ENCODE measurements at regions not wholly inside any gene's neighbourhood (a gene's known extent, or its start where the extent isn't known, plus 50 kb on each side); places are given as distances from the start of the nearest gene placed in this dataset.
A peak's percentile ranks its signal among the peaks of the same experiment; 100 is the strongest.

- H3K79me2 ChIP-seq (ENCODE audit: insufficient read depth, low read length), result no peaks in the 10 kb centered on the region
- H3K4me2 ChIP-seq (ENCODE audit: low read depth, low read length), result no peak overlapping the region
- no peaks in the 10 kb centered on the region for H3K36me3 ChIP-seq (replicated peaks in 1 of 2; ENCODE audit: control insufficient read depth in 1 of 2, insufficient read depth in 2 of 2, low read length in 2 of 2)
- ATAC-seq (no peak; the same call in 2 of the 3 replicates), FAIRE-seq (no peak), DNase-seq (ENCODE audit: low spot score) (no peak)
- H3K4me3 ChIP-seq (replicated peaks in 1 of 3; ENCODE audit: insufficient read depth in 1 of 3, low read depth in 2 of 3, low read length in 3 of 3), result no peak overlapping the region
- no peaks in the 10 kb centered on the region for H3K4me1 ChIP-seq (ENCODE audit: insufficient read depth, low read length)
- ChIA-PET CTCF (ENCODE audit: low intra/inter-chr PET ratio, low total read pairs) (no interaction called here), POLR2A (no interaction called here)
- no TSS peak for BruUV-seq (replicated peaks)
- no peaks in the 10 kb centered on the region for H3K9me3 ChIP-seq (ENCODE audit: low read length)
- H3K27ac ChIP-seq (ENCODE audit: extremely low read length, insufficient read depth, low read length), result no peak overlapping the region
- intact Hi-C loops (cut with micrococcal nuclease; ENCODE audit: unreplicated experiment), result no loop called here
- no peak for TF ChIP-seq ZNF501 (CRISPR knock-in tag; IDR thresholded peaks at IDR 0.05)
- TF ChIP-seq ZBTB33 (CRISPR knock-in tag; IDR thresholded peaks at IDR 0.05), result peak; percentile 28; the same call in 1 of the 2 replicates
- no peaks in the 10 kb centered on the region for H4K20me1 ChIP-seq (ENCODE audit: insufficient read depth, low read length)
- H3K9ac ChIP-seq (ENCODE audit: insufficient read depth, low read depth, low read length), result no peak overlapping the region
- no peak overlapping the region for H2AFZ ChIP-seq (ENCODE audit: low read length)
- 39% methylated on average over 7 of the region's 7 CpGs for WGBS (ENCODE audit: low lambda C conversion rate)
- in situ Hi-C loops (cut with HindIII; ENCODE audit: extremely low pct_ligation_motif_present, low pct_unique_long_range_greater_than_20kb), result no loop called here
- H3K27me3 ChIP-seq (ENCODE audit: control insufficient read depth in 1 of 2, insufficient read depth in 2 of 2, low read length in 2 of 2), result peaks cover 0 to 9% of the 10 kb centered on the region in 2 experiments; a peak in 3 of 5 replicates
These were observed 143.4 kb downstream of the SYF2 start for GRCh38 chr1:25088946-25089345.

DNA sequence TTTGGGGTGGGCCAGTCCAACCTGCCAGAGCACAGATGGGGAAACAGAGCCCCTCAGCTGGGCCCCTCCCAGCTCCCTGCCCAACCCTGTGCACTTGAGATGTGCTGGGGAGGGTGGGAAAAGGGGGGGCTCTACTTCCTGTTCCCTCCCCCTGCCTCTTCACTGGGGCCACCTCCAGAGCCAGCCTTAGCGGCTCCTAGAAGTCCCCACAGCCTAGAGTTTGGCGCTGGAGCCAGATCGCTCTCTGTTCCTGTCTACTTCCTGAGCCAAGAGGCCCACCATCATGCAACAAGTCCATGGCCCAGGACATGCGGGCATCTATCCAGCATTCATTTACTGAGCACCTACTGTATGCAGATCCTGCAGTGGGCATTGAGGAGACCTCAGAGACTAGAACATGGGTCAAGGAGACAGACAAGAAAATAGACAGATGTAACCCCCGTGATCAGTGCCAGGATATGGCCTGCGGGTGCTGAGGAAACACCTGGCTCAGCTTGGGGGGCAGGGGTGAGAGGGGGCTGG lies 144.1 kb downstream of the SYF2 start:
- POLR2A ChIA-PET, result no interaction called here
- BruUV-seq (replicated peaks), result no TSS peak
- no peak overlapping the region for H3K9ac ChIP-seq (ENCODE audit: insufficient read depth, low read depth, low read length)
- H3K4me3 ChIP-seq (replicated peaks in 1 of 3; ENCODE audit: insufficient read depth in 1 of 3, low read depth in 2 of 3, low read length in 3 of 3), result no peak overlapping the region
- peaks cover 0 to 6% of the 10 kb centered on the region in 2 experiments; a peak in 3 of 5 replicates for H3K27me3 ChIP-seq (ENCODE audit: control insufficient read depth in 1 of 2, insufficient read depth in 2 of 2, low read length in 2 of 2)
- H3K36me3 ChIP-seq (replicated peaks in 1 of 2; ENCODE audit: control insufficient read depth in 1 of 2, insufficient read depth in 2 of 2, low read length in 2 of 2), result no peaks in the 10 kb centered on the region
- H4K20me1 ChIP-seq (ENCODE audit: insufficient read depth, low read length), result no peaks in the 10 kb centered on the region
- WGBS (ENCODE audit: low lambda C conversion rate), result 53% methylated on average over 5 of the region's 6 CpGs
- FAIRE-seq, result no peak
- no peak overlapping the region for H2AFZ ChIP-seq (ENCODE audit: low read length)
- H3K79me2 ChIP-seq (ENCODE audit: insufficient read depth, low read length), result no peaks in the 10 kb centered on the region
- CTCF ChIA-PET (ENCODE audit: low intra/inter-chr PET ratio, low total read pairs), result no interaction called here
- DNase-seq (ENCODE audit: low spot score), result no peak
- in situ Hi-C loops (cut with HindIII; ENCODE audit: extremely low pct_ligation_motif_present, low pct_unique_long_range_greater_than_20kb), result no loop called here
- no peak for ATAC-seq
- H3K27ac ChIP-seq (ENCODE audit: extremely low read length, insufficient read depth, low read length), result no peak overlapping the region
- no peaks in the 10 kb centered on the region for H3K4me1 ChIP-seq (ENCODE audit: insufficient read depth, low read length)
- H3K9me3 ChIP-seq (ENCODE audit: low read length), result no peaks in the 10 kb centered on the region
- intact Hi-C loops (cut with micrococcal nuclease; ENCODE audit: unreplicated experiment), result no loop called here
- no peak overlapping the region for H3K4me2 ChIP-seq (ENCODE audit: low read depth, low read length)
- no peak for TF ChIP-seq KDM2A (CRISPR knock-in tag; IDR thresholded peaks at IDR 0.05; ENCODE audit: borderline replicate concordance, low read depth)
- no peak for TF ChIP-seq NFE2 (CRISPR knock-in tag; IDR thresholded peaks at IDR 0.05)
- TF ChIP-seq SNAPC2 (CRISPR knock-in tag; IDR thresholded peaks at IDR 0.05), result no peak
- TF ChIP-seq BHLHE40 (IDR thresholded peaks at IDR 0.05; ENCODE audit: low read length), result no peak
- TF ChIP-seq ZNF30 (CRISPR knock-in tag; IDR thresholded peaks at IDR 0.05), result no peak
- TF ChIP-seq RNF219 (CRISPR knock-in tag; IDR thresholded peaks at IDR 0.05), result no peak
- no peak for TF ChIP-seq HMGXB4 (CRISPR knock-in tag; IDR thresholded peaks at IDR 0.05; ENCODE audit: borderline replicate concordance in 1 of 2, low read depth in 1 of 2)
- TF ChIP-seq BATF2 (CRISPR knock-in tag; IDR thresholded peaks at IDR 0.05), result no peak
- TF ChIP-seq POLR2AphosphoS2 (IDR thresholded peaks at IDR 0.05; ENCODE audit: low read depth, low read length), result no peak
- no peak for TF ChIP-seq ZNF251 (CRISPR knock-in tag; IDR thresholded peaks at IDR 0.05)

Data from HepG2 (cell line).